GM23338 (cell line): ENCODE measurements at regions not wholly inside any gene's neighbourhood (a gene's known extent, or its start where the extent isn't known, plus 50 kb on each side); places are given as distances from the start of the nearest gene placed in this dataset.

Source experiments
- ATAC-seq: fragments of 200-7000 bp; cut with Tn5 transposase; 3 replicates; pipeline ENCODE4 v1.9.1; 2020
- DNase-seq: peaks from one replicate; pipeline ENCODE4 v3.0.0-alpha.2; 2015; ENCODE audit warnings: low spot score
- H2AFZ ChIP-seq: fragments of 200-600 bp; sonication (generic); 2 replicates; pipeline ENCODE4 v1.8.0; 2016; ENCODE audit warnings: antibody characterized with exemption, mild to moderate bottlenecking, moderate library complexity
- H3F3A ChIP-seq: fragments of 200-600 bp; sonication (generic); replicated peaks from 2 replicates; pipeline ENCODE4 v1.8.0; 2017; ENCODE audit warnings: antibody characterized with exemption, mixed run types, low read depth
- H3K27ac ChIP-seq: fragments of 200-600 bp; sonication (generic); 2 replicates; pipeline ENCODE4 v1.6.1; 2016; ENCODE audit warnings: low read depth
- H3K27me3 ChIP-seq: fragments of 200-600 bp; sonication (generic); 2 replicates; pipeline ENCODE4 v1.8.0; 2016; ENCODE audit warnings: mild to moderate bottlenecking, mixed run types, moderate library complexity; ENCODE audit not compliant: insufficient read depth
- H3K36me3 ChIP-seq: fragments of 200-600 bp; sonication (generic); 2 replicates; pipeline ENCODE4 v1.8.0; 2016; ENCODE audit warnings: mild to moderate bottlenecking; ENCODE audit not compliant: insufficient read depth
- H3K4me1 ChIP-seq: fragments of 200-600 bp; sonication (generic); 2 replicates; pipeline ENCODE4 v1.8.0; 2016; ENCODE audit warnings: mild to moderate bottlenecking, moderate library complexity; ENCODE audit not compliant: insufficient read depth
- H3K4me2 ChIP-seq: fragments of 200-600 bp; sonication (generic); 2 replicates; pipeline ENCODE4 v1.7.1; 2017; ENCODE audit warnings: mixed run types
- H3K4me3 ChIP-seq: fragments of 200-600 bp; sonication (generic); 2 replicates; pipeline ENCODE4 v1.6.1; 2016; ENCODE audit warnings: mixed run types
- H3K79me2 ChIP-seq: fragments of 200-600 bp; sonication (generic); replicated peaks from 2 replicates; pipeline ENCODE4 v1.8.0; 2017; ENCODE audit warnings: mild to moderate bottlenecking; ENCODE audit not compliant: insufficient read depth
- H3K9me2 ChIP-seq: fragments of 200-600 bp; sonication (generic); 2 replicates; pipeline ENCODE4 v1.8.0; 2017; ENCODE audit not compliant: insufficient read depth
- H4K20me1 ChIP-seq: fragments of 200-600 bp; sonication (generic); replicated peaks from 2 replicates; pipeline ENCODE4 v1.8.0; 2017; ENCODE audit warnings: mild to moderate bottlenecking; ENCODE audit not compliant: insufficient read depth
- H3K27ac Mint-ChIP-seq: 2 replicates; pipeline ENCODE4 v1.8.0; 2020; ENCODE audit warnings: inconsistent platforms, mild to moderate bottlenecking, moderate library complexity, mixed read lengths
- H3K27me3 Mint-ChIP-seq: 3 replicates; pipeline ENCODE4 v1.8.0; 2022; ENCODE audit warnings: low read depth, mild to moderate bottlenecking, moderate library complexity, mixed read lengths, inconsistent platforms; ENCODE audit not compliant: insufficient read depth, poor library complexity
- H3K36me3 Mint-ChIP-seq: 3 replicates; pipeline ENCODE4 v1.8.0; 2021; ENCODE audit warnings: low read depth, mild to moderate bottlenecking, inconsistent platforms, moderate library complexity, mixed read lengths
- H3K4me1 Mint-ChIP-seq: 3 replicates; pipeline ENCODE4 v1.8.0; 2020; ENCODE audit warnings: mild to moderate bottlenecking, inconsistent platforms, mixed read lengths
- H3K4me3 Mint-ChIP-seq: 3 replicates; pipeline ENCODE4 v1.8.0; 2021; ENCODE audit warnings: moderate library complexity, mild to moderate bottlenecking, inconsistent platforms, mixed read lengths
- H3K9me3 Mint-ChIP-seq: 3 replicates; pipeline ENCODE4 v1.8.0; 2020; ENCODE audit warnings: moderate library complexity, mild to moderate bottlenecking, inconsistent platforms, mixed read lengths
- CREB1 ChIP-seq: fragments of 250-450 bp; sonication (Bioruptor Pico); IDR thresholded peaks from 2 replicates; pipeline ENCODE4 v1.5.0; 2020; ENCODE audit warnings: low read depth, mild to moderate bottlenecking, moderate library complexity
- CTCF ChIP-seq, 2 experiments: fragments of 200-600 bp in 1 of 2; sonication (generic) in 1 of 2; conservative IDR thresholded peaks; 2 replicates each; pipeline versions ENCODE4 v1.5.1 to v1.6.1; 2016 to 2017; ENCODE audit warnings: antibody characterized with exemption in 2 of 2, low read depth in 2 of 2, mild to moderate bottlenecking in 2 of 2, moderate library complexity in 1 of 2
- ETS1 ChIP-seq: IDR thresholded peaks from 2 replicates; pipeline ENCODE4 v1.6.1; 2016; ENCODE audit warnings: antibody characterized with exemption
- EZH2 ChIP-seq: fragments of 200-600 bp; sonication (generic); IDR thresholded peaks from one replicate; pipeline ENCODE4 v1.8.0; 2017; ENCODE audit warnings: antibody characterized with exemption, mild to moderate bottlenecking, low read depth; ENCODE audit not compliant: unreplicated experiment
- EZH2phosphoT487 ChIP-seq: fragments of 200-600 bp; sonication (generic); IDR thresholded peaks from one replicate; pipeline ENCODE4 v1.8.1; 2018; ENCODE audit warnings: antibody characterized with exemption; ENCODE audit not compliant: unreplicated experiment
- JUNB ChIP-seq: IDR thresholded peaks from one replicate; pipeline ENCODE4 v1.6.1; 2016; ENCODE audit warnings: antibody characterized with exemption; ENCODE audit not compliant: unreplicated experiment
- NANOG ChIP-seq: IDR thresholded peaks from 2 replicates; pipeline ENCODE4 v1.6.1; 2016; ENCODE audit warnings: antibody characterized with exemption, borderline replicate concordance
- ZNF114 ChIP-seq: fragments of 250-450 bp; sonication (Bioruptor Pico); IDR thresholded peaks from 2 replicates; pipeline ENCODE4 v1.5.0; 2020; ENCODE audit warnings: mild to moderate bottlenecking, moderate library complexity

GRCh38 chrX:149151805-149152757 is 353.0 kb downstream of the IDS start:
- ATAC-seq, result no peak
- H3K9me3 Mint-ChIP-seq, result no peaks in the 10 kb centered on the region
- Histone ChIP-seq H3K9me2 (no peaks in the 10 kb centered on the region), H3K27ac (no peak overlapping the region), H4K20me1 (no peaks in the 10 kb centered on the region), H3K36me3 (no peaks in the 10 kb centered on the region), H3K4me2 (no peak overlapping the region), H3K79me2 (no peaks in the 10 kb centered on the region), H3K27me3 (no peaks in the 10 kb centered on the region), H2AFZ (no peak overlapping the region), H3F3A (no peaks in the 10 kb centered on the region), H3K4me3 (no peak overlapping the region), H3K4me1 (no peaks in the 10 kb centered on the region)
- H3K4me3 Mint-ChIP-seq, result no peak overlapping the region
- H3K4me1 Mint-ChIP-seq, result no peaks in the 10 kb centered on the region
- H3K36me3 Mint-ChIP-seq, result no peaks in the 10 kb centered on the region
- peaks cover 1% of the 10 kb centered on the region for H3K27me3 Mint-ChIP-seq
- no peak for DNase-seq
- H3K27ac Mint-ChIP-seq, result no peak overlapping the region
- TF ChIP-seq EZH2 (no peak), ETS1 (no peak), CREB1 (CRISPR knock-in tag) (no peak), CTCF (conservative IDR thresholded peaks at IDR 0.05; ENCODE audit: low read depth in 2 of 2) (no peak)

GRCh38 chrX:149145845-149146285 is 359.2 kb downstream of the IDS start:
- no peaks in the 10 kb centered on the region for H3K4me1 ChIP-seq
- no peak overlapping the region for H2AFZ ChIP-seq
- H3K4me2 ChIP-seq, result no peak overlapping the region
- H3K36me3 ChIP-seq, result no peaks in the 10 kb centered on the region
- Mint-ChIP-seq H3K27ac (no peak overlapping the region), H3K4me3 (no peak overlapping the region), H3K9me3 (no peaks in the 10 kb centered on the region), H3K36me3 (no peaks in the 10 kb centered on the region), H3K27me3 (no peaks in the 10 kb centered on the region), H3K4me1 (no peaks in the 10 kb centered on the region)
- no peaks in the 10 kb centered on the region for H3K27me3 ChIP-seq
- no peaks in the 10 kb centered on the region for H3F3A ChIP-seq
- no peaks in the 10 kb centered on the region for H3K9me2 ChIP-seq
- no peak for TF ChIP-seq ZNF114 (CRISPR knock-in tag)
- no peaks in the 10 kb centered on the region for H3K79me2 ChIP-seq
- no peak for DNase-seq
- H3K27ac ChIP-seq, result no peak overlapping the region
- H4K20me1 ChIP-seq, result no peaks in the 10 kb centered on the region
- no peak overlapping the region for H3K4me3 ChIP-seq
- ATAC-seq, result no peak

- Histone ChIP-seq H3K27ac (no peak overlapping the region), H3K36me3 (no peaks in the 10 kb centered on the region), H3K79me2 (no peaks in the 10 kb centered on the region), H3K4me1 (no peaks in the 10 kb centered on the region), H3F3A (no peaks in the 10 kb centered on the region), H3K9me2 (no peaks in the 10 kb centered on the region), H2AFZ (no peak overlapping the region), H3K4me3 (no peak overlapping the region), H4K20me1 (no peaks in the 10 kb centered on the region), H3K4me2 (no peak overlapping the region), H3K27me3 (no peaks in the 10 kb centered on the region)
- no peaks in the 10 kb centered on the region for H3K9me3 Mint-ChIP-seq
- no peak overlapping the region for H3K27ac Mint-ChIP-seq
- H3K27me3 Mint-ChIP-seq, result peaks cover 2% of the 10 kb centered on the region
- no peaks in the 10 kb centered on the region for H3K4me1 Mint-ChIP-seq
- DNase-seq (no peak), ATAC-seq (no peak)
- no peak overlapping the region for H3K4me3 Mint-ChIP-seq
- no peaks in the 10 kb centered on the region for H3K36me3 Mint-ChIP-seq
- TF ChIP-seq NANOG (no peak), JUNB (no peak), EZH2phosphoT487 (no peak)
Measured at GRCh38 chrX:149131774-149132173, 373.3 kb downstream of the IDS start.
